PC-3 (cell line): ENCODE measurements at regions not wholly inside any gene's neighbourhood (a gene's known extent, or its start where the extent isn't known, plus 50 kb on each side); places are given as distances from the start of the nearest gene placed in this dataset.

Source experiments
- EZH2 ChIP-seq: fragments of 300-600 bp; sonication (generic); IDR thresholded peaks from one replicate; pipeline ENCODE4 v1.6.1; 2017; ENCODE audit warnings: antibody characterized with exemption, mild to moderate bottlenecking, low read length; ENCODE audit not compliant: unreplicated experiment
- EZH2phosphoT487 ChIP-seq: fragments of 300-600 bp; sonication (generic); IDR thresholded peaks from 2 replicates; pipeline ENCODE4 v1.6.1; 2018; ENCODE audit warnings: mild to moderate bottlenecking, antibody characterized with exemption, low read length, borderline replicate concordance
- TF ChIP-seq, protein P1 (sequence below): fragments of 300-600 bp; sonication (generic); conservative IDR thresholded peaks from 2 replicates; pipeline ENCODE4 v1.5.1; 2017; ENCODE audit warnings: antibody characterized with exemption, low read depth, mild to moderate bottlenecking, low read length

DNA sequence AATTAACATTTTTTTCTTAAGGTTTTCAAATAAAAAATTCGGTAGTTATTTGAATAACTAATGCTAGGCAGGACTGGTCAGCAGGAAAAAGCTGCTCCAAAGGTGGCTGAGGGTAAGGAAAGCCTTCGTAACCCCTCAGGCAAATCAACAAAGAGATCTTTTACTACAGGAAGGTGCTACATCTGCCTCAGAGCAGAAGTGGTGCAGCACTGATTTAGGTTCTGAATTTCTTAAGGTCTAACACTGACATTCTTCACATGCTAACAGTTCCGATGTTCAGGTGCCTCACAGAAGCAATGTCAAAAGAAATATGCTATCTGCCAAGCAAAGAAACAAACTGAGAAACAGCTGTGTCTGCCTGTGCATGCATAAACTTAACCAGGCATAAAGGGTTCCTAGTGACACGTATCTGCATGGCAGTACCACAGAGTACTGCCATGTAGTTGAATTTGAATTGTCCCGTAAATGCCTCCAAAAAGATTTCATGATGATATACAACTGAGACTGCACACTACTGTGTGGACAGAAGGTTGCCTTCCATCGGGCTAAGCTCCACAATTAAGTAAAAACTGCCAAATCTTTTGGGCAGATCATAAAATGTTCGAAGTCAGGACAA lies 275.0 kb upstream of the NSMCE3 start:
- TF ChIP-seq, protein P1, sequence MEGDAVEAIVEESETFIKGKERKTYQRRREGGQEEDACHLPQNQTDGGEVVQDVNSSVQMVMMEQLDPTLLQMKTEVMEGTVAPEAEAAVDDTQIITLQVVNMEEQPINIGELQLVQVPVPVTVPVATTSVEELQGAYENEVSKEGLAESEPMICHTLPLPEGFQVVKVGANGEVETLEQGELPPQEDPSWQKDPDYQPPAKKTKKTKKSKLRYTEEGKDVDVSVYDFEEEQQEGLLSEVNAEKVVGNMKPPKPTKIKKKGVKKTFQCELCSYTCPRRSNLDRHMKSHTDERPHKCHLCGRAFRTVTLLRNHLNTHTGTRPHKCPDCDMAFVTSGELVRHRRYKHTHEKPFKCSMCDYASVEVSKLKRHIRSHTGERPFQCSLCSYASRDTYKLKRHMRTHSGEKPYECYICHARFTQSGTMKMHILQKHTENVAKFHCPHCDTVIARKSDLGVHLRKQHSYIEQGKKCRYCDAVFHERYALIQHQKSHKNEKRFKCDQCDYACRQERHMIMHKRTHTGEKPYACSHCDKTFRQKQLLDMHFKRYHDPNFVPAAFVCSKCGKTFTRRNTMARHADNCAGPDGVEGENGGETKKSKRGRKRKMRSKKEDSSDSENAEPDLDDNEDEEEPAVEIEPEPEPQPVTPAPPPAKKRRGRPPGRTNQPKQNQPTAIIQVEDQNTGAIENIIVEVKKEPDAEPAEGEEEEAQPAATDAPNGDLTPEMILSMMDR, result no peak
- TF ChIP-seq EZH2 (no peak), EZH2phosphoT487 (no peak)
